ENCODE measurements at regions not wholly inside any gene's neighbourhood (a gene's known extent, or its start where the extent isn't known, plus 50 kb on each side); places are given as distances from the start of the nearest gene placed in this dataset.

DNA sequence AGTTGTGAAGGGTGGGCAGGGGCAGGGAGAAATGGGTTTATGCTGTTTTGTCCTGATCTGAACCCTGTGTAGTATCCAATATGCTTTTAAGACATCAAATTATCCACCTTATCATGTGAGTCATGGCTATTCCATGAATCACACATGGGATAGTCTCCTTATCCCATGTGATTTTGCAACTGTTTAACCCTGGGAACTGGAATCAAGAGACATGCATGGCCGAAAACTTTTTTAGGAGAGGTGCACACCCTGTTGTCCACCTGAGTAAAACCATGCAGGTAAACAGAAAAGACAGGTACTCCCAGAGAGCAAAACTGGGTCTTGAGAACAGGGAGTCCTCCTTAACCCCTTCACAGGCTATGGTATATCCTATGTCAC is 490.6 kb upstream of the HS6ST1 start:
- peaks cover 13% of the 10 kb centered on the region for H3K9me3 Mint-ChIP-seq (ENCODE audit: low read depth)
- H3K27me3 Mint-ChIP-seq, result no peaks in the 10 kb centered on the region
- no peak overlapping the region for H3K4me3 Mint-ChIP-seq (ENCODE audit: low read depth)
- TF ChIP-seq, protein P1, sequence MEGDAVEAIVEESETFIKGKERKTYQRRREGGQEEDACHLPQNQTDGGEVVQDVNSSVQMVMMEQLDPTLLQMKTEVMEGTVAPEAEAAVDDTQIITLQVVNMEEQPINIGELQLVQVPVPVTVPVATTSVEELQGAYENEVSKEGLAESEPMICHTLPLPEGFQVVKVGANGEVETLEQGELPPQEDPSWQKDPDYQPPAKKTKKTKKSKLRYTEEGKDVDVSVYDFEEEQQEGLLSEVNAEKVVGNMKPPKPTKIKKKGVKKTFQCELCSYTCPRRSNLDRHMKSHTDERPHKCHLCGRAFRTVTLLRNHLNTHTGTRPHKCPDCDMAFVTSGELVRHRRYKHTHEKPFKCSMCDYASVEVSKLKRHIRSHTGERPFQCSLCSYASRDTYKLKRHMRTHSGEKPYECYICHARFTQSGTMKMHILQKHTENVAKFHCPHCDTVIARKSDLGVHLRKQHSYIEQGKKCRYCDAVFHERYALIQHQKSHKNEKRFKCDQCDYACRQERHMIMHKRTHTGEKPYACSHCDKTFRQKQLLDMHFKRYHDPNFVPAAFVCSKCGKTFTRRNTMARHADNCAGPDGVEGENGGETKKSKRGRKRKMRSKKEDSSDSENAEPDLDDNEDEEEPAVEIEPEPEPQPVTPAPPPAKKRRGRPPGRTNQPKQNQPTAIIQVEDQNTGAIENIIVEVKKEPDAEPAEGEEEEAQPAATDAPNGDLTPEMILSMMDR (IDR thresholded peaks at IDR 0.05; ENCODE audit: unreplicated experiment), result no peak
- DNase-seq (ENCODE audit: low spot score, unreplicated experiment), result no peak
- peaks cover 2% of the 10 kb centered on the region for H3K4me1 Mint-ChIP-seq (ENCODE audit: low read depth)
- no peak overlapping the region for H3K27ac Mint-ChIP-seq
- peaks cover 3% of the 10 kb centered on the region for H3K36me3 Mint-ChIP-seq (ENCODE audit: insufficient read depth)

DNA sequence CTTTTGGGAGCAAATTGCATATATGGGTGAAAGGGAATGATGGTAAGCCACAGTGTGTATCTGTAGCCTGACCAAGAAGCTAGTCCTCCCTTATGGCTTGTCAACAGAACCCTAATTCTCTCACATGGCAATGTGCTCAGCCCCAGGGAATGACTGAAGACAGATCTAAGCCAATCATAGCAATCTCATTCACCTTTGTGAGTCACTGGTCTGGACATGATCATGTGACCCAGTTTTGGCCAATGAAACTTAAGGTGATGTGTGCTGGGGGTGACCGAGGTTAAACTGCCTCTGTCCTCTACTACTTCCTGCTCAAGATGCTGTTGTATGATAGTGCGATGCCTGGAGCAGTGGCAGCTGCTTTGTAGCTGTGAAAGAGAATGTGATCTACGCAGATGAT is 491.2 kb upstream of the HS6ST1 start:
- Mint-ChIP-seq H3K27me3 (no peaks in the 10 kb centered on the region), H3K27ac (no peak overlapping the region), H3K4me3 (ENCODE audit: low read depth) (no peak overlapping the region), H3K4me1 (ENCODE audit: low read depth) (peaks cover 2% of the 10 kb centered on the region), H3K36me3 (ENCODE audit: insufficient read depth) (peaks cover 3% of the 10 kb centered on the region), H3K9me3 (ENCODE audit: low read depth) (peaks cover 13% of the 10 kb centered on the region)
- TF ChIP-seq, protein P1 (IDR thresholded peaks at IDR 0.05; ENCODE audit: unreplicated experiment), result no peak
- no peak for DNase-seq (ENCODE audit: low spot score, unreplicated experiment)

DNA sequence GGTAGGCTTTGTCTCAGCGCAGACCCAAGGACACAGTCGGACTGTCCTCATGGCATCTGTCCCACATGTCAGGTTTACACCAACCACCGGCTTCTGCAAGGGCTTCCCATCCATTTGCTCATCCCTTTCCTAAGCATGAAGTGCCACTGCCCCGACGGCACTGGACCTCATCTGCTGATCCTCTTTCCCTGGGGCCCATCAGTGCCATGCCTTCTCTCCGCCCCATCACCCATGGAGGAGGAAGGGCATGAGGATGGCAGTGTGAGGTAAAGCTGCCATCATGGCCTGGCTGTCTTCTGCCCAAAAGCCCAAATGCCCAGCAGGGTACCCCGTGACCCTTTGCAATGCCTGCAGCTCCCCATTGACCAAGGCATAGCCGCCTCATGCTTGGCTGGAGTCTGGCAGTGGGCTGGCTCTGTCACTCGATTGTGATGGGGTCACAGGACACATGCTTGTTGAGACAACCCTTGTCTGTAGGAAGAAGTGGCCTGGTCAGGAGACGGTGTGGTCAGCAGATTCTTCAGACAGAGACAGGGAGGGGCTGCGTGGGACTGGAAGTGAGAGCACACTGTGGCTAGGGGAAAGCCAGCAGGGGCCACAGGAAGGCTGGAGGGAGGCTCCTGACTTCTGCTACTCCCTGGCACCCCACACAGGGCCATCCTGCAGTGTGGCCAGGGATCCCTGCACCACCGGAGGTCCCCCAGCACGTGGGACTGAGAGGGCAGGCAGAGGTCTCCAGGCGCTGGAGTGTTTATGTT is 493.7 kb upstream of the HS6ST1 start:
- TF ChIP-seq, protein P1 (IDR thresholded peaks at IDR 0.05; ENCODE audit: unreplicated experiment), result no peak
- Mint-ChIP-seq H3K27ac (no peak overlapping the region), H3K4me3 (ENCODE audit: low read depth) (no peak overlapping the region), H3K4me1 (ENCODE audit: low read depth) (peaks cover 2% of the 10 kb centered on the region), H3K36me3 (ENCODE audit: insufficient read depth) (peaks cover 3% of the 10 kb centered on the region), H3K27me3 (no peaks in the 10 kb centered on the region), H3K9me3 (ENCODE audit: low read depth) (peaks cover 13% of the 10 kb centered on the region)
- no peak for DNase-seq (ENCODE audit: low spot score, unreplicated experiment)

DNA sequence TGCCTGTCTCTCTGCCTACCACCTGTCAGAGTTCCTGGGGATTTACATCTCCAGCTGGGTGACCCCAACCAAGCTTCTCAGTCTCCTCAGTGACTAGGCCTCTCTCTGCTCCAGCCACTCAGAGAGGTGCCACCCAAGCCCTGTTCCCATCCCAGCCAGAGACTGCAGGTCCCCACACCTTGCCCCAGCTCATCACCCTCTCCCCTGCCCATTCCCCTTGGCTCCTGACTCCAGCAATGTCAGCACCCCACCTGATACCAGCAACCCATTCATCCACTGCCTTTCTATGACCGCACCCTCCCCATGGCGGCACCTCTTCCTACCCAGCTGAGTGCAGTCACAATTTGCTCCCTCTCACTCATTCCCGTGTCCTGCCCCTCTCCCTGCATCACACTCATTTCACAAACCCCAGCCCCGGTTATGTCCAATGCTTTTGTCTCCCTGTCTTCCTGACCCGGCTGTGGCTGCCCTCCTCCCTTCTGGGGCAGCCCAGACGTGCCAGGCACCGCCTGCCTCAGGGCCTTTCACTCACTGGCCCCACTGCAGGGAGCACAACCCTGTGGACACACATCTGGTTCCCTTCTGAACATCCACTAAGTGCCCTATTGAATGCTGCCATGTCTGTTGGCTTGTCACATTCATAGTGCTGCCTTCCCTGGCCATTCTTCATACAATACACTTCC is 494.8 kb upstream of the HS6ST1 start:
- Mint-ChIP-seq H3K27me3 (no peaks in the 10 kb centered on the region), H3K4me1 (ENCODE audit: low read depth) (peaks cover 2% of the 10 kb centered on the region), H3K36me3 (ENCODE audit: insufficient read depth) (peaks cover 3% of the 10 kb centered on the region), H3K9me3 (ENCODE audit: low read depth) (peaks cover 8% of the 10 kb centered on the region), H3K4me3 (ENCODE audit: low read depth) (no peak overlapping the region), H3K27ac (no peak overlapping the region)
- TF ChIP-seq, protein P1 (IDR thresholded peaks at IDR 0.05; ENCODE audit: unreplicated experiment), result no peak
- no peak for DNase-seq (ENCODE audit: low spot score, unreplicated experiment)

DNA sequence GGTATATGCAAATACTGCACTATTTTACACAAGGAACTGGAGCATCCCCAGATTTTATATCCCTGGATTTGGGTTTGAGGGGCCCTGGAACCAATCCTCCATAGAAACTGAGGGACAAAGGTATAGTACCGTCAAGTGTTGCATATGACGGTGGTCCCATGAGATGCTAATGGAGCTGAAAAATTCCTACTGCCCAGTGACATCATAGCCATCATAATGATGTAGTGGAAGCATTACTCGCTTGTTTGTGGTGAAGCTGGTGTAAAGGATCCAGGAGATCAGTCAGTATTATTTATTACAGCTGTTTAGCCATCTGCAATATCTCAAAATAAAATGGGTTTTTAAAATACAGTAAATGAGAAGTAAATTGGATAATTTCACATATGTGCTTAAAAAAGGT is 496.6 kb upstream of the HS6ST1 start:
- Mint-ChIP-seq H3K9me3 (ENCODE audit: low read depth) (peaks cover 5% of the 10 kb centered on the region), H3K27me3 (no peaks in the 10 kb centered on the region), H3K4me1 (ENCODE audit: low read depth) (no peaks in the 10 kb centered on the region), H3K27ac (no peak overlapping the region), H3K4me3 (ENCODE audit: low read depth) (no peak overlapping the region), H3K36me3 (ENCODE audit: insufficient read depth) (peaks cover 3% of the 10 kb centered on the region)
- DNase-seq (ENCODE audit: low spot score, unreplicated experiment), result no peak
- TF ChIP-seq, protein P1 (IDR thresholded peaks at IDR 0.05; ENCODE audit: unreplicated experiment), result no peak
